GM21360 (cell line): ENCODE measurements at regions not wholly inside any gene's neighbourhood (a gene's known extent, or its start where the extent isn't known, plus 50 kb on each side); places are given as distances from the start of the nearest gene placed in this dataset.

Experiments used
- ATAC-seq: cut with Tn5 transposase; IDR thresholded peaks from one replicate; pipeline ENCODE4 v1.9.1; 2021; ENCODE audit warnings: mild to moderate bottlenecking, moderate library complexity; ENCODE audit not compliant: unreplicated experiment

- ATAC-seq, result no peak
Observed at GRCh38 chr6:133818320-133818719, 70.6 kb upstream of the TCF21 start.

DNA sequence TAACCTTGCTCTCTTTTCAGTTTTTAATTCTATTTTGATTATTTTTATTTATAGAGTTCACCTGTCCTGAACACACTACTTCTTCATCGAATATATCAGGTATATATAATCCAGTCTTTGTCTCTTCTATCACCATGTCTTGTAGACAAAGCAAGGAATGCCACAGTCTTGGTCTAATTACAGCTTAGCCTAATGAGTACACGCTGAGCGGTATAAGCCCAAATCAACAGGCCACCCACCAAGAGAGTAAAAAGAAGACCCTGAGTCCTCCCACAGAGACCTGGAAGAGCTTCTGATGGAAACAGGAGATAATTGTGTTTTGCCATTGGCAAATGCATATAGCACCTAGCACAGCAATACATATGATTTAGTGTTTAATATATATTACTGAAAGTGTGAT is 68.7 kb upstream of the TCF21 start:
- ATAC-seq, result no peak

- no peak for ATAC-seq
Observed at GRCh38 chr6:133827766-133828165, 61.1 kb upstream of the TCF21 start.

- no peak for ATAC-seq
Observed at GRCh38 chr6:133833949-133834359, 55.0 kb upstream of the TCF21 start.

- ATAC-seq, result no peak
Observed at GRCh38 chr6:133834472-133835170, 54.3 kb upstream of the TCF21 start.

- ATAC-seq, result no peak
Observed at GRCh38 chr6:133835901-133836300, 53.0 kb upstream of the TCF21 start.

DNA sequence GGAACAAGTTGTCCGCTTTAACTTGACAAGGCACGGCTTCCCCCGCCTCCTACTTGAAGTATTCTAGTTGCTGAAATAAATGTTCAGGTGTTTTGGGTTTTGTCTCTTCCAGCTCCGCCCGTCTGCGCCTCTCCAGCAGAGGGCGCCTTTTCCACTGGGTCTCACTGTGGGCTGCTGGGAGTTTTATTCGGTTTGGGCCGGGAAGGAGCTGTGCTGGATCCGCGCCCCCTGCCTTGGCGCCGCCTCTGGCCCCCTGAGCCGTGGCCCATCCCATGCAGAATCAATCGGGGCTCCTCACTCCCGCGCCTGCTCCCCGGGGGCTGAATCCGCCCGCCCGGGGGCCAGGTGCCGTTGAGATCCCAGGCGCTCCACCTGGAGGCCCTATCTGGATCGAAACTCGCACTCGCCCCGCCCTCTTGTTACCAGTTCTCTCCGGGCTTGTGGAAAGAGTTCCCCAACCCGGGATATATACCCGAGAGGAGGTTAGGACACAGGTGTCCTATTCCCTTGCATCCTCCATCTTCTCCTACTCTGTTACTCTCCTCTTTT is 51.0 kb upstream of the TCF21 start:
- ATAC-seq, result peak; percentile 90
